Stomach (tissue), 8 donors: ENCODE measurements at regions not wholly inside any gene's neighbourhood (a gene's known extent, or its start where the extent isn't known, plus 50 kb on each side); places are given as distances from the start of the nearest gene placed in this dataset.

Experiments
- DNase-seq, 2 donors: peaks; one replicate each; pipeline versions ENCODE4 v3.0.0 to v3.0.0-alpha.2; 2013 to 2019
- H3K27ac ChIP-seq, 5 donors: fragments of 200-600 bp in 4 of 5; sonication (generic) in 4 of 5; one replicate each; pipeline ENCODE4 v1.5.1; 2013 to 2019; ENCODE audit warnings: mild to moderate bottlenecking in 1 of 5, moderate library complexity in 1 of 5
- H3K27me3 ChIP-seq, 3 donors: fragments of 200-600 bp; sonication (generic); one replicate each; pipeline ENCODE4 v1.5.1; 2017 to 2019; ENCODE audit warnings: mixed run types in 1 of 3
- H3K36me3 ChIP-seq, 4 donors: fragments of 200-600 bp; sonication (generic); 1 replicate in 3 of 4; 2 replicates in 1 of 4; pipeline ENCODE4 v1.5.1; 2016 to 2019
- H3K4me1 ChIP-seq, 4 donors: fragments of 200-600 bp; sonication (generic); one replicate each; pipeline ENCODE4 v1.5.1; 2016 to 2019
- H3K4me3 ChIP-seq, 4 donors: fragments of 200-600 bp; sonication (generic) in 3 of 4; one replicate each; pipeline ENCODE4 v1.5.1; 2016 to 2019; ENCODE audit warnings: mild to moderate bottlenecking in 1 of 4
- H3K9me3 ChIP-seq, 4 donors: fragments of 200-600 bp; sonication (generic); one replicate each; pipeline ENCODE4 v1.5.1; 2016 to 2019
- EP300 ChIP-seq: sonication (generic); formaldehyde crosslinking; IDR thresholded peaks from one replicate; pipeline ENCODE4 v1.6.1; 2017; ENCODE audit warnings: antibody characterized with exemption
- POLR2A ChIP-seq, 4 donors: fragments of 450-650 bp; IDR thresholded peaks; one replicate each; pipeline ENCODE4 v1.6.1; 2016; ENCODE audit warnings: antibody characterized with exemption in 4 of 4, control low read depth in 2 of 4, mild to moderate bottlenecking in 1 of 4, moderate library complexity in 1 of 4
- POLR2AphosphoS5 ChIP-seq, 3 donors: sonication (generic); formaldehyde crosslinking; IDR thresholded peaks; one replicate each; pipeline ENCODE4 v1.6.1; 2016; ENCODE audit warnings: antibody characterized with exemption in 3 of 3
- WGBS, 5 donors: extraction: QIAGEN DNeasy Blood & Tissue Kit in 3 of 5; methylation state at CpG; one replicate each; pipeline versions ENCODE4 v1.1.5 to v1.1.7; 2013 to 2018; 5-methylcytosine and 5-hydroxymethylcytosine counted together
- intact Hi-C: fragments of 100-400 bp; cut with DNase I; formaldehyde crosslinking; loops from one replicate; pipeline ENCODE4 v1.15.1; 2023; ENCODE audit warnings: low total_unique reads
- TF ChIP-seq, protein P1 (sequence below), 7 experiments: fragments of 450-650 bp in 4 of 7; fragments of 200-600 bp in 3 of 7; sonication (generic) in 3 of 7; IDR thresholded peaks; one replicate each; pipeline ENCODE4 v1.5.1; 2016 to 2019; ENCODE audit warnings: antibody characterized with exemption in 7 of 7, control low read depth in 2 of 7, mild to moderate bottlenecking in 1 of 7
- donor health status: healthy with polysubstance abuse.
- donor health status: Bipolar disorder and iron deficiency.
- donor health status: healthy.

DNA sequence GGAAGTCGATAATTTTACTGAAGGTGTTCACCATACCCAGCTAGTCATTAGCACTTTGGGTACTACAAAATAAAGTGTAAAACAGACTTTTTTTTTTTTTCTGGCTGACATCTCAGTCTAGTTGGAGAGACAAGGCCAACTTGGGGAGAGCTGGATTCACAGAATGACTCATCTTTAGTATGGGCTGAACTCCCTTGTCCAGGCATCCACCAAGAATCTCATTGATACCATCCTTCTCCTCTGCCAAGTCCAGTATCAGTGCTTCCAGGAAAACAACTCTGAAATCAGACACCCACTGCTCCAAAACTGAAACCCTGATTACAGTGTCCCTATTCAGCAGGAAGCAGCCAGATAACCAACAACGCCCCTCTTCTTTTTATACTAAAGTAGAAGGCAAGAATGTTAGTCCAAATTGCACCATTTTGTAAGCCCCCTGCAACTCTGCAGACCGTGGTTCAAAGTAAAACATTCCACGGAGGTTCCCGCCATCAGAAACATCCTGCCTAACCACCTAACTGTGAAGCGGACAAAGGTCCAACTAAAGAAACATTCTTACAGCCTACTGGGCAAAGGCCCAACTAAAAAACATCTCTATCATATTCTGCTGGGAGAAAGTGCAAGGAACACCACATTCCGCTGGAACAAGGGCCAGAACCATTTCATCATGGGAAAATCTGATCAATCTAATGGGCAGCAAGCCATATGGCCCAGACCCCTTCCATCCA is 728.2 kb downstream of the BRINP1 start:
- no peaks in the 10 kb centered on the region for H3K4me1 ChIP-seq
- 62 to 80% (median 78%) methylated on average over 7 of the region's 7 CpGs for WGBS, 5 donors
- H3K27me3 ChIP-seq = no peaks in the 10 kb centered on the region
- H3K4me3 ChIP-seq = no peak overlapping the region
- no peak for TF ChIP-seq POLR2A (IDR thresholded peaks at IDR 0.05)
- no peak for TF ChIP-seq POLR2AphosphoS5 (IDR thresholded peaks at IDR 0.05)
- TF ChIP-seq, protein P1, sequence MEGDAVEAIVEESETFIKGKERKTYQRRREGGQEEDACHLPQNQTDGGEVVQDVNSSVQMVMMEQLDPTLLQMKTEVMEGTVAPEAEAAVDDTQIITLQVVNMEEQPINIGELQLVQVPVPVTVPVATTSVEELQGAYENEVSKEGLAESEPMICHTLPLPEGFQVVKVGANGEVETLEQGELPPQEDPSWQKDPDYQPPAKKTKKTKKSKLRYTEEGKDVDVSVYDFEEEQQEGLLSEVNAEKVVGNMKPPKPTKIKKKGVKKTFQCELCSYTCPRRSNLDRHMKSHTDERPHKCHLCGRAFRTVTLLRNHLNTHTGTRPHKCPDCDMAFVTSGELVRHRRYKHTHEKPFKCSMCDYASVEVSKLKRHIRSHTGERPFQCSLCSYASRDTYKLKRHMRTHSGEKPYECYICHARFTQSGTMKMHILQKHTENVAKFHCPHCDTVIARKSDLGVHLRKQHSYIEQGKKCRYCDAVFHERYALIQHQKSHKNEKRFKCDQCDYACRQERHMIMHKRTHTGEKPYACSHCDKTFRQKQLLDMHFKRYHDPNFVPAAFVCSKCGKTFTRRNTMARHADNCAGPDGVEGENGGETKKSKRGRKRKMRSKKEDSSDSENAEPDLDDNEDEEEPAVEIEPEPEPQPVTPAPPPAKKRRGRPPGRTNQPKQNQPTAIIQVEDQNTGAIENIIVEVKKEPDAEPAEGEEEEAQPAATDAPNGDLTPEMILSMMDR (IDR thresholded peaks at IDR 0.05) = no peak
- no peak for TF ChIP-seq EP300
- no peaks in the 10 kb centered on the region for H3K36me3 ChIP-seq
- H3K9me3 ChIP-seq = peaks cover 0 to 36% (median 17%) of the 10 kb centered on the region in 4 donors
- intact Hi-C loops = no loop called here
- H3K27ac ChIP-seq = no peak overlapping the region
- no peak for DNase-seq

DNA sequence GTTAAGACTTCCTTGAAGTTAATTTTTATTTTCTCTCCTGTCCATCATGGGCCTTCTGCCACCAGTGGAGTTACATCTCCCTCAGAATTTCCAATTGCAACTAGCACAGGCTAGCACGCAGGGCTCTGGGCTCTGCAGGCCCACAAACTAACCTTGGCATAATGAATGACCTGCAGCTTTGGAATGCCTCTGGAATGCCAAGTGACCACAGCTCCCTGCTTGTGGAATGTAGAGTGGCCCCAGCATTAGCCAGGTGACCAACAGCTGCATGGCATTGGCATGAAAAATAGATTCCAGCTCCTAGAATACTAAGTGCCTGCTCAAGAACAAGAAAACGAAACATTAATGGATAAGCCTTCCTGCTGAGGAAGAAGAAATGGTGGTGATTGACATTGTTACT is 726.1 kb downstream of the BRINP1 start:
- TF ChIP-seq POLR2AphosphoS5 (IDR thresholded peaks at IDR 0.05) = no peak
- no peak for TF ChIP-seq EP300
- TF ChIP-seq, protein P1 (IDR thresholded peaks at IDR 0.05) = no peak
- no peak for TF ChIP-seq POLR2A (IDR thresholded peaks at IDR 0.05)
- H3K4me1 ChIP-seq = no peaks in the 10 kb centered on the region
- H3K27ac ChIP-seq = no peak overlapping the region
- H3K4me3 ChIP-seq = no peak overlapping the region
- intact Hi-C loops = no loop called here
- no peak for DNase-seq
- peaks cover 0 to 46% (median 33%) of the 10 kb centered on the region in 4 donors for H3K9me3 ChIP-seq
- no peaks in the 10 kb centered on the region for H3K27me3 ChIP-seq
- H3K36me3 ChIP-seq = no peaks in the 10 kb centered on the region
- 20 to 36% (median 28%) methylated on average over 2 of the region's 2 CpGs for WGBS, 5 donors

DNA sequence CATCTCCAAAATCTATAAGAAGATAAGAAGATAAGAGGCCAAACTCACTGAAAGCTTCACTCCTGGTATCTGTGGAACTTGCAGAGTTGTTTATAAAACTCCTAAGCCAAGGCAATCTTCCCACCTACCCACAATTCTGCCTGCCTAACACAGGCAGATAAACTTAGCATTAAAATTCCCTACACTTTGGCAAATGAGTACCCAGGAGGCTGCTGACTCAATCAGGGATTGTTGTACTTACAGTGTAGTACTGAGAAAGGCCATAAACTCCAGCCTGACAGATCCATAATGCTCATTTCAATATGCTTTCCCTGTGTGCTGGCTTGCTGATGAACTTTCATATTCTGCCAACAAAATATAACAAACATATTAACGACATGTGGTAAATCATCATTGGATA is 725.2 kb downstream of the BRINP1 start:
- intact Hi-C loops = no loop called here
- WGBS, 5 donors = 73 to 97% (median 90%) methylated on average over 1 of the region's 1 CpG

DNA sequence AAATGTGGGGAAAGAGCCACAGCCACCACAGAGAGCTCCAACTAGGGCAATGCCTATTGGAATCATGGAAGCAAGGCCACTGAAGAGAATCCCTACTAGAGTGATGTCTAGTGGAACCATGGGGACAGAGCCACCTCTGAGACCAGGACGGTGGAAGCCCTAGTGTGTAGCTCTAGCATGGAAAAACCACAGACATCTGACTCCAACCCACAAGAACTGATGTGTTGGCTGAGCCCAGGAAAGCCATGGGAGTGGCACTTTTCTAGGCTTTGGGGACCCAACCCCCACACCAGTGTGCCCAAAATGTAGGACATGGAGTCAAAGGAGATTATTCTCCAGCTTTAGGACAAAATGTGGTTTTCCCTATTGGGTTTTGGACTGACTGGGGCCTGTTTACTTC is 721.9 kb downstream of the BRINP1 start:
- TF ChIP-seq POLR2A (IDR thresholded peaks at IDR 0.05) (no peak), EP300 (no peak), POLR2AphosphoS5 (IDR thresholded peaks at IDR 0.05) (no peak)
- TF ChIP-seq, protein P1 (IDR thresholded peaks at IDR 0.05) = no peak
- Histone ChIP-seq H3K27ac (no peak overlapping the region), H3K9me3 (peaks cover 0 to 24% (median 18%) of the 10 kb centered on the region in 4 donors), H3K36me3 (no peaks in the 10 kb centered on the region), H3K4me1 (no peaks in the 10 kb centered on the region), H3K4me3 (no peak overlapping the region), H3K27me3 (no peaks in the 10 kb centered on the region)
- WGBS, 5 donors = 27 to 100% (median 79%) methylated on average over 1 of the region's 1 CpG
- intact Hi-C loops = no loop called here
- no peak for DNase-seq

More for the DNA sequence above, 725.2 kb downstream of the BRINP1 start:
- H3K36me3 ChIP-seq = no peaks in the 10 kb centered on the region
- no peak overlapping the region for H3K4me3 ChIP-seq
- TF ChIP-seq POLR2AphosphoS5 (IDR thresholded peaks at IDR 0.05) = no peak
- TF ChIP-seq EP300 = no peak
- no peak for TF ChIP-seq POLR2A (IDR thresholded peaks at IDR 0.05)
- TF ChIP-seq, protein P1 (IDR thresholded peaks at IDR 0.05) = no peak
- peaks cover 0 to 39% (median 29%) of the 10 kb centered on the region in 4 donors for H3K9me3 ChIP-seq
- H3K27me3 ChIP-seq = no peaks in the 10 kb centered on the region
- no peaks in the 10 kb centered on the region for H3K4me1 ChIP-seq
- no peak for DNase-seq
- no peak overlapping the region for H3K27ac ChIP-seq
